ENCODE measurements at regions not wholly inside any gene's neighbourhood (a gene's known extent, or its start where the extent isn't known, plus 50 kb on each side); places are given as distances from the start of the nearest gene placed in this dataset.
"Not testable (repeated sequence)": the region's sequence is repeated elsewhere in the genome, so short reads cannot be mapped to it uniquely, and the experiment has no call there.

DNA sequence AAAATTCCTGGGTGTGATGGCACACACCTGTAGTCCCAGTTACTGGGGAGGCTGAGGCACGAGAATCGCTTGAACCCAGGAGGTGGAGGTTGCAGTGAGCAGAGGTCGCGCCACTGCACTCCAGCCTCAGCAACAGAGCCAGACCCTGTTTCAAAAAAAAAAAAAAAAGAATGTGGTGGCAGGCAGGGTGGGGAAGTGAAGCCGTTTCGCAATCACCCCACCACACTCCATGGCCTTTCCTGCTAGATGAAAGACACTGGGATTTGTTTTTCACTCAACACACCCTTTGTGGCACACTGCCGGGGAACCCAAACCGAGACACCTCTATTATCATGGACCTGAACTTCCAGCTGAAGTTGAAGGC lies 172.4 kb upstream of the IQSEC1 start:
- no peak for DNase-seq

DNA sequence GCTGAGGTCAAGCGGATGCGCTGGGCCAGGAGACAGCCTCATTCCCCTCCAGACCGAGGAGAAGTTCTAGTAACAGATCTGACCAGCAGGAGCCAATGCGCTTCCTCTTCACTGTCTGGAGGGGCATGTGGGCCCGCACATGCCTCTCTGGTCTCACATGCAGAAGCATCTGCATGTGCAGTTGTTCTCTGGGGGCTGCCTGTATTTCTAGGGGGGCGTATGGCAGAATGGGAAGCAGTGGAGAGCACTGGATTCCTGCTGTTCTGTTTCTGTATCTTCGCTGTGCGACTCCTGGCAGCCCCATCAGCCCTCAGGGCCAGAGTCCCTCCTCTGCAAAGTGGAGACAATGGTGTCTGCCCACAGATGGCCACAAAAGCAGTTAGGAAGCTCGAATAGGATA lies 170.4 kb upstream of the IQSEC1 start:
- no peak for DNase-seq

DNA sequence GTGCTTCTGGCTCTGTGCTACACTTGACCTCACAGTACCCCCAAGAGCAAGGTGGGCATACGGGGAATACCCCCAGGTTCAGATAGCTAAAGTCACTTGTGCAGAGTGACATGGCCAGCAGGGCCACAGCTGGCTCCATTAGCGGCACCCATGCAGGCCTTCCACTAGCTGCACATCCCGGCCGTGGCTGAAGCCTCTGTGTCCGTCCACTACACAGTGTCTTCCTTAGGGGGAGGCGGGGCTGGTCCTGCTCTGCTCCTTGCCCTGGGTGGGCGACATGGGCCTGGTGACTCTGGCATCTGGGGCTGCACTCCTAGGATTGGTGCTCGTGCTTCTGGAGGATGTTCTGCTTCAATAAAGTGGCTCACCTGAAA lies 169.1 kb upstream of the IQSEC1 start:
- no peak for DNase-seq

DNA sequence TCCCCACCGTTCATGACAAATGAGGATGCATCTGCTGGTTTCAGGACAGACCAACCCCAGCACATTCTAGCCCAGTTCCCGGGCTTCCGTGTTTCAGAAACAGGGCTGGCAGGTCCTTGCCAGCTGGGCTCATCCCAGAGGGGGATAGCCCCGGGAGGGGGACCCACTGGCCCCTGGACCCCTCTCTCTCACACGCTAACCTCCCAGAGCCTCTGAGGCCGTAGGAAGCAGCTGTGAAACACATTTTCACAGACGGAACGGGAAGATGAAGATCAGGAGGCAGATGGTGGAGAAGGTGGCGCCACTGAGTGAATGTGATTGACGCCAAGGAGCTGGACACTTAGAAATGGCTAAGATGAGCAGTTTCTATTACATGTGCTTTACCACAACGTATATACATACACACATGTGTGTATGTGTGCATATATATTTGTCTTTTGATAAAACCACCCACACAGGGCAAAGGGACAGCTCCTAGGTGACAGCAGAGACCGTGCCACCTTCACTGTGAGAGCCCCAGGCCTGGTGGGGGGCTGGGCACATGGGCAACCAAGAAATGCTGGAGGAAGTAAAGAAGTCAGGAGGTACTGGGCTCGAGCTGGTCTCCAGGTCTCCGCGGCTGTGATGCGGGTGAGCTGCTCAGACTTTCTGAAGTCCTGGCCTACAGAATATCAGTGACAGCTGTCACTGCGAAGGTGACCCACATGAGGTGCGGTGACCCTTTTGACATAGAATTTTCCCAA lies 168.6 kb upstream of the IQSEC1 start:
- no peak for DNase-seq

DNA sequence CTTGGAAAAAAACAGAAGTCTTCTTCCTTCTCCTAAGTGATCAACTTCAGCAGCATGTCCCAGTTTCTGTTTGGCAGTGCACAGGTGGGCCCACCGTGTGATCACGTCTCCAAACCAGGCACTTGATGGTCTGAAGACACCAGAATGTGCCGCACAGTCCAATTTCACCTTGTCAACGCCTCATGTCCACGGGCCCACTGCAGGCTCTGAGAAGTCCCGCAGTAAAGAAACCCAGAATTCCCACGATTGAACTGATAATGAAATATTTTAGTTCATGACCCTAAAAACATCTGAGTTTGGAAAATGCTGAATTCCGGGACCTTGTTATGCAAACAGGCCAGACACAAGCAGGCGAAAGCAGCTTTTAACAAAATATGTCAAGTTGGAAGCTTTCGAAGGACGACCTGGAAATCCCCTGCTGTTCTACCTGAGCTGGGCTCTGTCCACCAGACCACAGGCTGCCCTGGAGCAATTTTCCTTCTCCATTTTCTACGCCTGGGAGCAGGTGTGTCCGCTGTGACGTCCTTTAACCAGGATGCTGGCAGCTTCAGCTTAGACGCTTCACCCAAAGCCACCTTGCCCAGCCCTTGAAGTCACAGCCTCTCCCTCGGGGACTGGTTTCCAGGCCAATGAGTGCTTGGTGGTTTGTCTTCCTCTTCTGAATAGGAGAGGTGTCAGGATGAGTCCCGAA lies 167.8 kb upstream of the IQSEC1 start:
- no peak for DNase-seq

DNA sequence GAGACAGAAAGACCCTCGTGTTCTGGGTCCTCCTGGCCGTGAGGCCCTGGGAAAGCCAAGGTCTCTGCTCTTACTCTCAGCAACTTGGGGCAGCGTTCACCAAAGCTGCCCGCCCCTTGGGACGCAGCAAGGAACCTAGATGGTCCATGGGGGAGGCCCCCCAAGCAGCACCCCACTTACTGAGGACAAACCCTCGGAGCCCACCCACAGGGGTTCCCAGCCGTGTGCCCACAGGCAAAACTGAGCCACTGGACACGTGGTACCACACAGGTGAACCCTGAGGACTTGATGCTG lies 166.2 kb upstream of the IQSEC1 start:
- no peak for DNase-seq

DNA sequence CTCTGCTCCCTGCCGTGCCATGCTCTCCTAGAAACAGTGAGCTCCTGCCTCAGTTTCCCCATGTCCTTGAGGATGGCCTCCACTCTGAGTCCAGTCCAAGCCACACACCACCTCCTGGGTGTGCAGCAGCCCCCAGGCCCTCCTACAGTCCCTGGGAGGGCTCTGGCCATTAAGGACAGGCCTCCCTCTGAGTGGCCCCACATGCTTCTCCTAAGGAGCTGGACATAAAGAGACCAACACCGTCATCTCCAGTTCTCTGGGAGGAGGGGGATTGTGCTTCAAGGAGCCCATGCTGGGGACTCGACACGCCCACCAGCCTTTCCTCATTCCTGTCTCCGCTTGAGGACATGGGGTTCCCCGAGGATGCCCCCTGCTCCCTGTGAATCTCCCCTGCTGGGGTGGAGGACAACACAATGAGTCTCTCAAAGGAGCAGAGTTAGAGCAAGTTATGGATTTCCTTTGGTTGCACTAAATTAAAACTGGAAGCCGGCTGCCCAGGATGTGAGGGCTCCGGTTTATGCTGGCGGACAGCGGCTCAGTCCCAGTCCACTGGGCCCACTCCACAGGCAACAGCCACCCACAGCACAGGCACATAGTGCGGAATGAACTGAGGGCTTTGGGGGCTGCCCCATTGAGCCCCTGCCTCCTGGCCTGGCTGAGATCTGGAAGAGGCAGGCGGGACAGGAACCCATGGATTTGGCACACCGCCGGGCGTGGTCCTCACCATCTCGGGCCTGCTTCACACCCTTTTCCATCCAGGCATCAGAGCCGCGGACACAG lies 165.6 kb upstream of the IQSEC1 start:
- no peak for DNase-seq

DNA sequence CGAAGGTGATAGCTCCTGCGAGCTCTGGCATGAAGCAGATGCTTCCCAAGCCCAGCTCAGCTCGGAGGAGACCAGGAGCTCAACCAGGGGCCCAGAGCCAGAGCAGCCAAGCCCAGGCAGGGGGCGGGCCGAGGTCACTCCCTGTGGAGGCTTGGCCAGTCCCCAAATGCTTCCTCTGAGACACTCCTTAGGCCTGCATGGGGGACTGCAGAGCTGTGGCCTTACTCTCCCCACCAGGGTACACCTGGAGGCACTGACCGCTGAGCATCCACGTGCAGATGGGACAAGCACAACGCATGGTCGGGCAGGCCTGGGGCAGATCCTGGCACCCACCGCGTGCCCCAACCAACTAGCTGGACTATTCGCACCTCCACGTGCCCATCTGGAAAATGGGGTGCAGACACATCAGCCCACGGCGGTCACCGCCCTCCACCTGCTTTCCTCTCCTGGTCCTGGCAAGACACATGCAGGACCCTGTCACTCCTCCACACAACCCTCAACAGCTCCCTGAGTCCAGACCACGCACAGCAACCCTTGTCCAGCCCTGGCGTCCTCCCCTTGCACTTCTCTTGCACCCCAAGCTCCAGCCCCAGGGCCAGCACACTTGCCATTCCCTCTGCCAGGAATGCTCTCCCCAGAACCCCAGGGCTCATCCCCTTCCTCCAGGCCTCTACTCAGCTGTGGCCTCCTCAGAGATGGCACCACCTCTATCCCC lies 164.7 kb upstream of the IQSEC1 start:
- no peak for DNase-seq

DNA sequence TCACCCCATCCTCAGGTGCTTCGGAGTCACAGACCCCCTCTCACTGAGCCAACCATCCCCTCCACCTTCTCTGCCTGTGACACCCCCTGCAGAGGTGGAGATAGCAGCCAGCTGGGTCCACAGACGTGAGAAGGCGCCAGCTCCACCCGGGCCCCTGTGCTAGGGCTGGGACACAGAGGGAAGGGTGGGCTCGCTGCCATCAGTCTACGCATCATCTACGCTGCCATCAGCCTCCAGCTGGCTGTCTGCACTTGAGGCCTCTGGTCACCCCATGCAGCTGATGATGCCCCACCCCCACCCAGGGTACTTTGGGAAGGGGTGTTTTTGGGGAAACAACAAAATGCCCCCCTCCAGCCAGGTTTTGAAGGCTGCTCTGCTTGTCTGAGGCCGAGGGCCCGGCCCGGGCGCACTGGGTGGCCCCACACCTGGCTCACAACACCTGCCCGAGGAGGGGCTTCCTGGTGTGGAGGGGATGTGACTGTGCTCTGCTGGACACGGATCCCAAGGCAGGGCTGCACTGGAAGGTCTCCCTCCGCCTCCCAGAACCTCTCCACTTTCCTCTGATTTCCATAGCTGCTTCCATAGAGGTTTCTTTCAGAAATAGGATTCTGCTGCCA lies 163.4 kb upstream of the IQSEC1 start:
- DNase-seq: no peak

DNA sequence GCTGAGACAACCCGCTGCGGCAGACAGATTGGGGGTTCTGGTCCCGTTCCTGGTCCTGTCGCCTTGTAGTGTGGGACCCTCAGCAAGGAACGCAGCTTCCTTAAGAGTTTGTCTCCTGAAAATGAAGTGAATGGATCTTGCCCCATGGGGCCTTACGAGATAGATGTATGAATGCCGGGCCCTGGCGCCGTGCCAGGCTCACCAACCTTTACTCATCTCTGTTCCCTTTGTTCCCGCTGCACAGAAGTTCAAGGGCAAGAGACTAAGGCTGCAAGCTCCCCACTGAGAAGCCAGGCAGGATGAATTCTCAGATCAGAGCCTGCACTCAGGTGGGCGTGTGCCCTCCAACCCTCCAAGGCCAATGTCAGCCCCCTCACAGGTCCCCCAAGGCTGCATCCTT lies 162.7 kb upstream of the IQSEC1 start:
- peak; percentile 48 for DNase-seq

DNA sequence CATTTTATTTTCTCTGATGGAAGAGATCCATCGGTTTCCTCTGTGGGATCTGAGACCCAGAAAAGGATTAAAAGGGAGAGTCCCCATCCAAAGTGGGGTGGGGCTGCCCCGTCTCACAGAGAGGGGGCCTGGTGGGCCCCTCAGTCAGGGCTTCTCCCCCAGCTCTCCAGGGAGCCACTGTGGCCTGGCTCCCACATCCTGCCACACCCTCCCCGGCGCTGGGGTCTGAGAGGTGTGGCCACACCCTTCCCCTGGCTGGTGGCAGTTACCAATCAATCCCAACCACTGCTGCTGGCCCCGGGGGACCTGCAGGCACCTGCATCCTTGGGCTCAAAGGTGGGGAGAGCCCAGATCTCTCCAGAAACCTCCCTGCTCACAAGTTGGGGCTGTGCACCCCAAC lies 161.8 kb upstream of the IQSEC1 start:
- DNase-seq: no peak

DNA sequence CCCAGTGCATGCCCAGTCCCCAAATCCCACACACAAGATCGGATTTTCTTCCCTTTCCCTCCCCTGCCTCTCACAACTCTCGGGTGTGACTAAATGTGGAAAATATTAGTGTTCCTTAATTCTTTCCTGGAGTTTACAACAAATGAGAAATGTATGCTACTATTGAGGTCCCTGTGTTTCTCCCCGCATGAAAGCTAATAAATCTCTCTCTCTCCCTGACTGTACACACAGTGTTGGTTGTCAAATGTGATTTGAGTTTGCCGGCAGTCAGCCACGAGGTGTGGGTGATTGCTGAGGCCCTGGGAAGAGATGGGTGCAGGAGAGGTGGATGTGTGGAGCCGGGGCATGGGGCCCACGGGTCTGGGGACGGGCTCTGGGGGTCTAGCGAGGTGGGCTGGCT lies 161.4 kb upstream of the IQSEC1 start:
- no peak for DNase-seq

DNA sequence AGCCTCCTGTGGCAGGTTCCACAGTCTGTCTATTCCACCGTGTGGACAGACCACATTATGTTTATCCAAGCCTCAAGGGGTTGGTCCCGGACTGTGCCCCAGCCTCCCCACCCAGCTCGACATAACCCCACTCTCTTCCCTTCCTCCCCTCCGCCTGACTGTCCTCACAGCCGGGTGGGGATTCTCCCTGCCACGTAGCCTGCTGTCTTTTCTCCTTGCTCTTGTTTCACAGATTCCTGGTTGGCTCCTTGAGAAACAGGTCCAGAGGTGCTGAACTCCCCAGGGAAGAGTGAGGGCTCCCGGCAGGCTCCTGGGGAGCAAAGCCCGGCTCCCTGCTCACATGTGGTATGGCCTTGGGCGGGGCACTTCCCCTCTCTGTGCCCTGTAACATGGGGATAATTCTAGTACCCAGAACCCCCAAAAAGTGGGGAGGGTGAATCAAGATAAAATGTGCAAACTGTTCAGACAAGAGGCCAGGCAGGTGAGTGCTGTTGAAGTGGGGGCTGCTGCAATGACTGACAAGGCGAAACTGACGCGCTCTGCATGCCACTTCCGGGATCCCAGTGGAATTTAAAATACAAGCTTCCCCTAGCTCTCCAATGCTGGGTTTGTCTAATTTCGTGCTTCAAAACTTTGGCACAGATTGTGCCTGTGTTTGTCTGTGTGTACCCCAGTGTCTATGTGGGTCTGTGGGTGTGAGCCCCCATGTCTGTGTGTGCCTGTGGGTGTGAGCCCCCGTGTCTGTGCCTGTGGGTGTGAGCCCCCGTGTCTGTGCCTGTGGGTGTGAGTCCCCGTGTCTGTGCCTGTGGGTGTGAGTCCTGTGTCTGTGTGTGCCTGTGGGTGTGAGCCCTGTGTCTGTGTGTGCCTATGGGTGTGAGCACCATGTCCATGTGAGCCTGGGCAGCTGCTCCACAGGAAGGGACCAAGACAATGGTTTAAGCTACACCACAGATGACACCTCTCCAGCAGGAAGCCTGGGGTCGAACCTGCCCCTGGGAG lies 160.6 kb upstream of the IQSEC1 start:
- no peak for DNase-seq

DNA sequence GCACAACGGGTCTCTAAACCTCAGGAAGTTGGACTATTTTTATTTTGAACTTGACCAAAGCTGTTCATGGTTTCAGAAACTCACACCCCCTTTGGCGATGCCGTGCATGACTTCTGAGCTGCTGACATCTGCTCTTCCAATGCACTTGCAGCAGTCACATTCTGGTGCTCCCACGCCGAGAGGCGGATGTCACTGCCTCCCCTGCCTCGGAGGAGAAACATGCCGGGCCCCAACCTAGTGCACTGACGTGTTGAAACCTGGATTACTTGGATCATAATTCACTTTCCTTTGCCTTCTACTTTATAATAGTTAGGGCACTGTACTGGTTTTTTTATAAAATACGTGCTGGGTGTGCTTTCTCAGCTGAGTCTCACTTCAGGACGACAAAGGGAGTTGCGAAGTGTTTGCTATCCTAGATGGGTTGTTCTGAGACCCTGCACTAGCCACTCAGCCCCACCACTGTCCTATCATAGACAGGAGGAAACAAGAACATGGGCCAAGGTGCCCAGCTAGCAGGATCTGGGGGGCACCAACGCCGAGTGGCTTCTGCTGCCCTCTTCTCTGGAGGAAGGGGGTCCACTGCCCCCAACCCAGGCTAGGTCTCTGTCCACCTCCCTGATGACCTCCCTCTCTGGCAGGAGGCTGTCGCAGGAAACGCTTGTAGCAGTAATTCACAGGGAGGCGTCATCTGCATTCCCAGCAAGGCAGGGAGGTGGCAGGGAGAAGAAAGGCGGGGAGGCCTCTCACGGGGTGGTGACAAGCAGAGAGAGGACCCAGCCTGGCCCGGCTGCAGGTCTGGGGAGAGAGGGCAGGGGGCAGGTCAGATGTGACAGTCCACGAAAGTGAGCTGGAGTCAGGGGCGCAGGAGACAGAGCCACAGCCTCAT lies 158.8 kb upstream of the IQSEC1 start:
- DNase-seq: no peak

DNA sequence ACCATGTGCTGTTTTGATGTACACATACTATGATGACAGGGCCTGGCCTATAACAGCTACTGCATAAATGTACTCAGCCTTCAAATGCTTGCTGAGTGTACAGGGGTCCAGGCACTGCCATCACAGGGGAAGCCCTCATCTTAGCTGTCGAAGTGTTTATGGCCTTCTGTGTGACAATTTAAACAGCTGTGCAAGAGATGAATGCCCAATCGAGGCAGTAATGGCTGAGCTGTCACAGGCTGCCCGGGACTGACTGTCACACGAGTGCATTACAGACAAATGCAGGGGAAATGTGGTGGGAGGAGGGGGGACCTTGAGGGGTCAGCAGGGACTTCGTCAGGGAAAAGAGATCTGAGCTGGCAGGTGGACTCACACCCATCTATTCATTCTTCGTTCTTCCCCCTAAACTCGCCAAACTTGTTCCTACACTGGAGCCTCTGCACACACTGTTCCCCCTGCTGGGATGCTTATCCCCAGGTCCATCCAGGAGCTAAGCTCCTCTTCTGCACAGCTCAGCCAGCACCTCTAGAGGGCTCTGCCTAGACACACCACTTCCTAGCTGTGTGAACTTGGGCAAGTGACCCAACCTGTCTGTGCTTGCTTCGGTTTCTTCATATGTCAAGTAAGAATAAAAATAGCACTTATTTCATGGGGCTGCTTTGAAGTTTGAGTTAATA lies 156.2 kb upstream of the IQSEC1 start:
- DNase-seq: peak; percentile 16

DNA sequence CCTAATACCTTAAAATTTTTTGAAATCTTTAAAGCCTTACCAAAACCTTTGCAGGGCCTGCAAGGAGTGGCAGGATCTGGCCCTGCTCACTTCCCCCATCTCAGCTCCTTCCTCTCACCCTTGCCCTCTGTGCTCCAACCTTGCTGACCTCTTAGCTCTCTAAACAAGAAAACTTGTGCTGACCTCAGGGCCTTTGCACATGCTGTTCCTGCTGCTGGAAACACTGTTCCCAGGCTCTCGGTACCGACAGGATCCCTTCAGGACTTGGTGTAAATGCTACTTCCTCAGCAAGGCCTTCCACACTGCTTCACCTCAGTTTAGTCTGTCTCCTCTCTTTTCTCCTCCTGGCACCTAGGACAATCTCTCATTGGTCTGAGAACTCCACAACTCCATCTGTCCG lies 155.4 kb upstream of the IQSEC1 start:
- DNase-seq: no peak

DNA sequence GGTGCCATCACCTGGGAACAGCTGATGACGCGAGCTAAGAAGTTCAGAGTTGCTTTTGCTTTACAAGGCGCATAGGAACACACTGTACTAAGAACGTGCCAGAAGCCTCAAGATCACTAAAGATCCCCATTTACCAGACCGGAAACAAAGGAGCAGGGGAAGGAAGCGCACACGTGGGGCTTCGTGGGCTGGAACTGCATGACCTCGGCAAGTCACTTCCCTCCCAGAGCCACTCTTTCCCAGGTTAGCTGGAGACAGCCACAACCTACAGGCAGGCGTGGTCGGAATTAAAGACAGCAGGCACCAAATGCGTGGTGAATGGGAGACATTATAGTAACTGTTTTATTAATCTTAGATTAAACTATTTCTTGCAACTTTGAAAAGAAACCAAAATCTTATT lies 154.9 kb upstream of the IQSEC1 start:
- DNase-seq: not testable (repeated sequence)

DNA sequence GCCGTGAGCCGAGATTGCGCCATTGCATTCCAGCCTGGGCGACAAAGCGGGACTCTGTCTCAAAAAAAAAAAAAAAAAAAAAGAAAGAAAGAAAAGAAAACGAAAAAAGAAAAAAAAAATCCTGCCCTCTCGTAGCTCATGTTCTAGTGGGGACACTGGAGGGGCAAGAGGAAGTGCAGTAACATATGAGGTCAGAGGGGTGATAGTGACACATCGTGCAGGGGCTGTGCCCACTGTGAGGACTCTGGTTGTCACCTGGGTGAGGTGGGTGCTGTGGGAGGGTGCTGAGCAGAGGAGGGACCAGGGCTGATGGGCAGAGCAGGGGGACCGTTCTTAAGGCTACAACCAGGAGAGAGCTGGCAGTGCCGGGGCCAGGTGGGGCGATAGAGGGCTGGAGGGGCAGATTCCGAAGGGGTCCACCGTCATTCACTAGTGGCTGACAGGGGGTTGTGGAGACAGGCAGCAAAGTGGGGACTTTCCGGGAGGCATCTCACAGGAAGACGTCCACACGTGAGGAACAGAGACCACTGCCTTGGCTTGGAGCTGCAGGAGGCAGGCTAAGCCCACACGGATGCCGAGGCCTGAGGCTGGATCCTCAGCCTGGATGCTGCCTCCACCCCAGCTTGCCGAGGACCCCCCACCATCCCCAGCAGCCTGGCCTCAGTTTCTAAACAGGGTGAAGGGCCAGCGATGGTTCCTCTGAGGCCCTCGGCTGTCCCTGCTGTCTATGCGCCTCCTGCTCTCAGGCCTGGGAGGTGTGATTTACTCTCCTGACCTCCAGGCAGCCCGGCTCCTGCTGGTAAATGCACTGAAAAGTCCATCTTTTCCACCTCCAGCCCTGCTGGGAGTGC lies 154.3 kb upstream of the IQSEC1 start:
- no peak for DNase-seq

DNA sequence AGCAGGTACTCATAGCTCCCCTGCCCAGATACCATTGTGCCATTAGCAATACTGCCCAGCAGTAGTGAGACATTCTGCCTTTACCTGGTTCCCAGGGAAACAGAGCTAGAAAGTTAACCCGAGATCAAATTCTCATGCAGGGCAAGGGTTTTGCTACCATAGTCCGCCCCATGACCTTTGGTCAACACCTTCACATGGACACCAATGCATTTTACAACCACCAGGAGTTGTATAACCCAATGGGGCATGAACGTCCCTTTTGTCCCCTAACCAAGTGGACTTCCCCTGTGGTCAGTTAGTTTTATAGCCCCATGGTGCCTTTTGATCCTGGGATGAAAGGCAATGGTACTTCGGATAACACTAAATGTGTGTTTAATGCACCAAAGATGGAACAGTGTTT lies 151.7 kb upstream of the IQSEC1 start:
- no peak for DNase-seq
